ENCODE measurements at regions not wholly inside any gene's neighbourhood (a gene's known extent, or its start where the extent isn't known, plus 50 kb on each side); places are given as distances from the start of the nearest gene placed in this dataset.

- DNase-seq (ENCODE audit: low read depth, low spot score) (no peak), FAIRE-seq (no peak), ATAC-seq (no peak)
- Histone ChIP-seq H4K20me1 (ENCODE audit: control insufficient read depth, insufficient read depth) (no peaks in the 10 kb centered on the region), H3K27me3 (replicated peaks in 1 of 2; ENCODE audit: control insufficient read depth in 2 of 2, insufficient read depth in 2 of 2, low read length in 1 of 2) (no peaks in the 10 kb centered on the region; a peak in 1 of 4 replicates), H3K9me3 (replicated peaks; ENCODE audit: control insufficient read depth, insufficient read depth, low read length) (no peaks in the 10 kb centered on the region), H2AFZ (ENCODE audit: control insufficient read depth, low read depth, low read length) (no peak overlapping the region), H3K9ac (ENCODE audit: control insufficient read depth, insufficient read depth, low read length) (no peak overlapping the region), H3K4me3 (no peak overlapping the region), H3K27ac (ENCODE audit: control insufficient read depth, insufficient read depth) (no peak overlapping the region), H3K36me3 (ENCODE audit: control insufficient read depth in 2 of 2, insufficient read depth in 2 of 2, low read length in 1 of 2) (no peaks in the 10 kb centered on the region), H3K79me2 (ENCODE audit: control insufficient read depth, insufficient read depth, low read length) (no peaks in the 10 kb centered on the region), H3K4me2 (ENCODE audit: control insufficient read depth, insufficient read depth) (no peak overlapping the region), H3K4me1 (ENCODE audit: control insufficient read depth, insufficient read depth, low read length) (no peaks in the 10 kb centered on the region)
- ChIA-PET CTCF (no interaction called here), POLR2A (no interaction called here), RAD21 (ENCODE audit: unreplicated experiment) (no interaction called here), SMC1A (ENCODE audit: uncharacterized antibody, unreplicated experiment) (no interaction called here)
- intact Hi-C loops (cut with micrococcal nuclease; ENCODE audit: unreplicated experiment), result no loop called here
- in situ Hi-C loops (cut with MboI), result no loop called here
- TF ChIP-seq CEBPZ (IDR thresholded peaks at IDR 0.05; ENCODE audit: low read depth, low read length) (no peak), CBFB (IDR thresholded peaks at IDR 0.05; ENCODE audit: low read depth) (no peak), TCF12 (IDR thresholded peaks at IDR 0.05; ENCODE audit: low read depth, low read length) (no peak), ZSCAN29 (IDR thresholded peaks at IDR 0.05) (no peak), TBL1XR1 (IDR thresholded peaks at IDR 0.05; ENCODE audit: low read depth, low read length) (no peak), ATF3 (IDR thresholded peaks at IDR 0.05; ENCODE audit: borderline replicate concordance, extremely low read depth, low read depth, low read length) (no peak), ZNF622 (IDR thresholded peaks at IDR 0.05) (no peak), YY1 (IDR thresholded peaks at IDR 0.05; ENCODE audit: low read depth, low read length) (no peak), SRF (IDR thresholded peaks at IDR 0.05; ENCODE audit: low read depth in 2 of 2, low read length in 2 of 2) (no peak), BACH1 (IDR thresholded peaks at IDR 0.05; ENCODE audit: borderline replicate concordance) (no peak), CHD4 (IDR thresholded peaks at IDR 0.05) (no peak), HDGF (IDR thresholded peaks at IDR 0.05) (no peak), POLR2A (IDR thresholded peaks at IDR 0.05; ENCODE audit: low read depth, low read length) (no peak), NKRF (conservative IDR thresholded peaks at IDR 0.05) (no peak), ZNF217 (IDR thresholded peaks at IDR 0.05) (no peak), JUNB (IDR thresholded peaks at IDR 0.05) (no peak)
- TF ChIP-seq, protein P1, sequence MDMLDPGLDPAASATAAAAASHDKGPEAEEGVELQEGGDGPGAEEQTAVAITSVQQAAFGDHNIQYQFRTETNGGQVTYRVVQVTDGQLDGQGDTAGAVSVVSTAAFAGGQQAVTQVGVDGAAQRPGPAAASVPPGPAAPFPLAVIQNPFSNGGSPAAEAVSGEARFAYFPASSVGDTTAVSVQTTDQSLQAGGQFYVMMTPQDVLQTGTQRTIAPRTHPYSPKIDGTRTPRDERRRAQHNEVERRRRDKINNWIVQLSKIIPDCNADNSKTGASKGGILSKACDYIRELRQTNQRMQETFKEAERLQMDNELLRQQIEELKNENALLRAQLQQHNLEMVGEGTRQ (IDR thresholded peaks at IDR 0.05; ENCODE audit: borderline replicate concordance, low read depth, low read length), result no peak
- TF ChIP-seq, protein P2, sequence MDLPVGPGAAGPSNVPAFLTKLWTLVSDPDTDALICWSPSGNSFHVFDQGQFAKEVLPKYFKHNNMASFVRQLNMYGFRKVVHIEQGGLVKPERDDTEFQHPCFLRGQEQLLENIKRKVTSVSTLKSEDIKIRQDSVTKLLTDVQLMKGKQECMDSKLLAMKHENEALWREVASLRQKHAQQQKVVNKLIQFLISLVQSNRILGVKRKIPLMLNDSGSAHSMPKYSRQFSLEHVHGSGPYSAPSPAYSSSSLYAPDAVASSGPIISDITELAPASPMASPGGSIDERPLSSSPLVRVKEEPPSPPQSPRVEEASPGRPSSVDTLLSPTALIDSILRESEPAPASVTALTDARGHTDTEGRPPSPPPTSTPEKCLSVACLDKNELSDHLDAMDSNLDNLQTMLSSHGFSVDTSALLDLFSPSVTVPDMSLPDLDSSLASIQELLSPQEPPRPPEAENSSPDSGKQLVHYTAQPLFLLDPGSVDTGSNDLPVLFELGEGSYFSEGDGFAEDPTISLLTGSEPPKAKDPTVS (IDR thresholded peaks at IDR 0.05; ENCODE audit: low read depth, low read length), result no peak
- BruUV-seq (replicated peaks), result no TSS peak
Measured at GRCh38 chr5:126104341-126104740, 318.9 kb upstream of the GRAMD2B start.

All from GM12878 (cell line).